ENCODE measurements at regions not wholly inside any gene's neighbourhood (a gene's known extent, or its start where the extent isn't known, plus 50 kb on each side); places are given as distances from the start of the nearest gene placed in this dataset.
"Not testable (repeated sequence)": the region's sequence is repeated elsewhere in the genome, so short reads cannot be mapped to it uniquely, and the experiment has no call there.

DNA sequence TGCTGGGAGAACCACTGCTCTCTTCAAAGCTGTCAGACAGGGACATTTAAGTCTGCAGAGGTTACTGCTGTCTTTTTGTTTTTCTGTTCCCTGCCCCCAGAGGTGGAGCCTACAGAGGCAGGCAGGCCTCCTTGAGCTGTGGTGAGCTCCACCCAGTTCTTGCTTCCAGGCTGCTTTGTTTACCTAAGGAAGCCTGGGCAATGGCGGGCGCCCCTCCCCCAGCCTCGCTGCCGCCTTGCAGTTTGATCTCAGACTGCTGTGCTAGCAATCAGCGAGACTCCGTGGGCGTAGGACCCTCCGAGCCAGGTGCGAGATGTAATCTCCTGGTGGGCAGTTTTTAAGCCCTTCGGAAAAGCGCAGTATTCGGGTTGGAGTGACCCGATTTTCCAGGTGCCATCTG lies 65.8 kb upstream of the KYNU start:
- H3K4me3 Mint-ChIP-seq; intact Hi-C loops (cut with micrococcal nuclease); H3K27me3 Mint-ChIP-seq; H3K4me1 Mint-ChIP-seq; H3K36me3 ChIP-seq (ENCODE audit: insufficient read depth, low read length); H3K9me3 ChIP-seq (ENCODE audit: control insufficient read depth in 1 of 2, low read length in 2 of 2); H3K27ac Mint-ChIP-seq; POLR2A ChIA-PET (ENCODE audit: partially characterized antibody); H3K4me3 ChIP-seq (ENCODE audit: low read length in 2 of 2); H3K36me3 Mint-ChIP-seq; CTCF ChIA-PET (ENCODE audit: partially characterized antibody); H3K27ac ChIP-seq (ENCODE audit: low read depth, low read length); H3K4me1 ChIP-seq (ENCODE audit: insufficient read depth, low read length); H3K27me3 ChIP-seq (ENCODE audit: insufficient read depth, low read length); DNase-seq: not testable (repeated sequence)
- peaks cover 0 to 17% (median 4%) of the 10 kb centered on the region in 8 donors for H3K9me3 Mint-ChIP-seq

DNA sequence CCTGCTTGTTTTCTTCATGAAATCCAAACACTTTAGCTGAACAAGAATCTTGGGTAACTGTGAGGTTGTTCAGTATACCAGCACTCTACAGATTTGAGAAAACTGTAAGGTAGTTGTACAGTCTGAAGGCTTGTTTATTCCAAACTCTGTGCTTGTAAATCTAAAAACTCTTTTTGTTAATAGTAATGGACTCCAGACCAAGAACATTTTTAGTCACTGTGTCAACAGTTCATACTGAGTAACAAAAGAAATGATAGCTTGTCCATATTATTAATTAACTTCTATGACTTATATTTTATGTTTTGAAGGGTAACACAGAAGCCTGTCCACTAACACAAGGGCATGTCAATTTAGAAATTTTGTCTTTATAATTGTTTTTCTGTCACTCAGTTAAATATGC lies 72.2 kb upstream of the KYNU start:
- intact Hi-C loops (cut with micrococcal nuclease): no loop called here

DNA sequence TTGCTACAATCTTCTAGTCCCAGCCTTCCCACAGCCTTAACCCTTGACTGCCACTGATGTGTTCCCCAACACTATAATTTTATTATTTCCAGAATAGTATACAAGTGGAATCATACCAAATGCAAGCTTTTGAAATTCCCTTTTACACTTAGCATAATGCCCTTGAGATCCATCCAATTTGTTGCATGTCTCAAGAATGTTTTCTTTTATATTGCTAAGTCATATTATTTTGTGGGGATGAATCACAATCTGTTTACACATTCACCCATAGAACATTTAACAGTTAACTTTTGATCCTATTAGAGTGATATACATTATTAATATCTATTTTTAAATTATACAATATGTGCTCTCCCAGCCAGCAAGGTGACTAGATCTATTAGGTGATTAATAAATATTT lies 74.3 kb upstream of the KYNU start:
- Histone ChIP-seq H3K36me3 (ENCODE audit: insufficient read depth, low read length) (no peaks in the 10 kb centered on the region), H3K4me1 (ENCODE audit: insufficient read depth, low read length) (no peaks in the 10 kb centered on the region), H3K9me3 (ENCODE audit: control insufficient read depth in 1 of 2, low read length in 2 of 2) (no peaks in the 10 kb centered on the region), H3K4me3 (ENCODE audit: low read length in 2 of 2) (no peak overlapping the region), H3K27me3 (ENCODE audit: insufficient read depth, low read length) (no peaks in the 10 kb centered on the region), H3K27ac (ENCODE audit: low read depth, low read length) (no peak overlapping the region)
- ChIA-PET CTCF (ENCODE audit: partially characterized antibody) (no interaction called here), POLR2A (ENCODE audit: partially characterized antibody) (no interaction called here)
- Mint-ChIP-seq H3K9me3 (peaks cover 0 to 3% (median 0%) of the 10 kb centered on the region in 8 donors), H3K27me3 (no peaks in the 10 kb centered on the region), H3K36me3 (no peaks in the 10 kb centered on the region), H3K4me3 (no peak overlapping the region), H3K27ac (no peak overlapping the region), H3K4me1 (no peaks in the 10 kb centered on the region)
- DNase-seq: no peak
- intact Hi-C loops (cut with micrococcal nuclease): no loop called here

More for the DNA sequence above, 72.2 kb upstream of the KYNU start:
- Histone ChIP-seq H3K4me1 (ENCODE audit: insufficient read depth, low read length) (no peaks in the 10 kb centered on the region), H3K27ac (ENCODE audit: low read depth, low read length) (no peak overlapping the region), H3K36me3 (ENCODE audit: insufficient read depth, low read length) (no peaks in the 10 kb centered on the region), H3K4me3 (ENCODE audit: low read length in 2 of 2) (no peak overlapping the region), H3K27me3 (ENCODE audit: insufficient read depth, low read length) (no peaks in the 10 kb centered on the region), H3K9me3 (ENCODE audit: control insufficient read depth in 1 of 2, low read length in 2 of 2) (no peaks in the 10 kb centered on the region)
- ChIA-PET CTCF (ENCODE audit: partially characterized antibody) (no interaction called here), POLR2A (ENCODE audit: partially characterized antibody) (no interaction called here)
- Mint-ChIP-seq H3K27ac (no peak overlapping the region), H3K4me1 (no peaks in the 10 kb centered on the region), H3K9me3 (peaks cover 0 to 3% (median 0%) of the 10 kb centered on the region in 8 donors), H3K36me3 (no peaks in the 10 kb centered on the region), H3K4me3 (no peak overlapping the region), H3K27me3 (no peaks in the 10 kb centered on the region)
- no peak for DNase-seq

DNA sequence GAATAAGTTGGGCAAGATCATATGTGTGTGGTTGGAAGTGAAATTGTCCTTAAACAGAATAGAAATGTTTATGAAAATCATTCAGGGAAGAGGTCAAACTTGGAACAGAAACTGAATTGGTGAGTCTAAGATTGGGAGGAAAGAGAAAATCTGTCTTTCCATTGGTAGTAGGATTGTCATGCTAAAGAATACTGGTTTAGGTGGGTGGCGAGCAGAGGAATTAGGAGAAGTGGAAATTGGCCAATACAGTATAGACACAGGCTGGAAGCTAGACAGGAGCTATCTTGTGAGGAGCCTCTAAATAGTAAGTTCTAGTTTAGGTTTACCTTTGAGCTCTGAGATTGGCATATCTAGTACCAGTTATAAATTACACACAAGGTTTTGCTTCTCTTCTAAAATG lies 80.9 kb upstream of the KYNU start:
- Mint-ChIP-seq H3K36me3 (no peaks in the 10 kb centered on the region), H3K27ac (no peak overlapping the region), H3K4me1 (no peaks in the 10 kb centered on the region), H3K27me3 (no peaks in the 10 kb centered on the region), H3K4me3 (no peak overlapping the region), H3K9me3 (peaks cover 0 to 5% (median 0%) of the 10 kb centered on the region in 8 donors)
- Histone ChIP-seq H3K36me3 (ENCODE audit: insufficient read depth, low read length) (no peaks in the 10 kb centered on the region), H3K4me3 (ENCODE audit: low read length in 2 of 2) (no peak overlapping the region), H3K9me3 (ENCODE audit: control insufficient read depth in 1 of 2, low read length in 2 of 2) (no peaks in the 10 kb centered on the region), H3K27ac (ENCODE audit: low read depth, low read length) (no peak overlapping the region), H3K27me3 (ENCODE audit: insufficient read depth, low read length) (no peaks in the 10 kb centered on the region), H3K4me1 (ENCODE audit: insufficient read depth, low read length) (no peaks in the 10 kb centered on the region)
- ChIA-PET POLR2A (ENCODE audit: partially characterized antibody) (no interaction called here), CTCF (ENCODE audit: partially characterized antibody) (no interaction called here)
- intact Hi-C loops (cut with micrococcal nuclease): no loop called here
- no peak for DNase-seq

DNA sequence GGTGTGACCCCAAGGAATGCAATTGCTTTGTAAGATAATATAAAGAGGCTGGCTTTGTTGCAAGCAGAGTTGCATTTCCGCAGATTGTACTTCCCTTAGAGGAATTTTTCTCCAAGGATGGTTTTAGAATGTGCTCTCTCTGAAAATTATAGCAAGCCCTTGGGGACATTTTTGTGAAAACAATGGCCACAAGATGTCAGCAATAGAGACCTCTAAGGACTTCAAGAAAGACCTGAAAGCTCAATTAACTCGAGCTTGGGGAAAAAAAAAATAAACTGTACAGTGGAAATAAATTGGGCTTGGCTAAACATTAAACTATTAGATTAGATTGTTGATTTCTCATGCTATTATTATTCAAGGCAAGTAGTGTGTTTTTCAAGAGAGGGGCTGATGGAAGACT lies 81.3 kb upstream of the KYNU start:
- Histone ChIP-seq H3K27ac (ENCODE audit: low read depth, low read length) (no peak overlapping the region), H3K9me3 (ENCODE audit: control insufficient read depth in 1 of 2, low read length in 2 of 2) (no peaks in the 10 kb centered on the region), H3K36me3 (ENCODE audit: insufficient read depth, low read length) (no peaks in the 10 kb centered on the region), H3K4me1 (ENCODE audit: insufficient read depth, low read length) (no peaks in the 10 kb centered on the region), H3K27me3 (ENCODE audit: insufficient read depth, low read length) (no peaks in the 10 kb centered on the region), H3K4me3 (ENCODE audit: low read length in 2 of 2) (no peak overlapping the region)
- CTCF ChIA-PET (ENCODE audit: partially characterized antibody): no interaction called here
- POLR2A ChIA-PET (ENCODE audit: partially characterized antibody): no interaction called here
- H3K9me3 Mint-ChIP-seq: peaks cover 0 to 5% (median 0%) of the 10 kb centered on the region in 8 donors
- H3K4me1 Mint-ChIP-seq: no peaks in the 10 kb centered on the region
- intact Hi-C loops (cut with micrococcal nuclease): no loop called here
- no peak overlapping the region for H3K4me3 Mint-ChIP-seq
- no peaks in the 10 kb centered on the region for H3K36me3 Mint-ChIP-seq
- H3K27me3 Mint-ChIP-seq: no peaks in the 10 kb centered on the region
- no peak overlapping the region for H3K27ac Mint-ChIP-seq
- DNase-seq: no peak

DNA sequence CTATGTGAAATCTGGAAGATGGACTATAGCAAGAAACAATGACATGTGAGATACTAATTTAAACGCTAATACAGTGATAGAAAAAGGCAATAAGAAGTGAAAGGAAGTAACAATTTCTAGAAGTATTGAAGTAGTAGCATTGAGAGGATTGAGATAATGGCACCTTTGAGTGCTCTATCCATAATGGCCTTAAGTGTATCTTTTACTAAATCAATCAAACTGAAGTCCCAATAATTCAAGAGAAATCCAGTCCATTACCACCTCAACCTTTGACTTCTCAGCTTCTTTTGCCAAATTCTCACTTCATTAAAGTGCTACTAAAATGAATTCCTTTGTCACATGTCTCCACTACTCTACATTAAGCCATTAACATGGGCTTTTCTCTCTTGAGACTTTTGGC lies 82.6 kb upstream of the KYNU start:
- H3K27me3 Mint-ChIP-seq: no peaks in the 10 kb centered on the region
- no peak overlapping the region for H3K27ac Mint-ChIP-seq
- no peaks in the 10 kb centered on the region for H3K36me3 Mint-ChIP-seq
- Histone ChIP-seq H3K27me3 (ENCODE audit: insufficient read depth, low read length) (no peaks in the 10 kb centered on the region), H3K4me1 (ENCODE audit: insufficient read depth, low read length) (no peaks in the 10 kb centered on the region), H3K36me3 (ENCODE audit: insufficient read depth, low read length) (no peaks in the 10 kb centered on the region), H3K4me3 (ENCODE audit: low read length in 2 of 2) (no peak overlapping the region), H3K27ac (ENCODE audit: low read depth, low read length) (no peak overlapping the region), H3K9me3 (ENCODE audit: control insufficient read depth in 1 of 2, low read length in 2 of 2) (no peaks in the 10 kb centered on the region)
- no peaks in the 10 kb centered on the region for H3K4me1 Mint-ChIP-seq
- ChIA-PET POLR2A (ENCODE audit: partially characterized antibody) (no interaction called here), CTCF (ENCODE audit: partially characterized antibody) (no interaction called here)
- H3K9me3 Mint-ChIP-seq: peaks cover 0 to 5% (median 3%) of the 10 kb centered on the region in 8 donors
- no peak overlapping the region for H3K4me3 Mint-ChIP-seq
- intact Hi-C loops (cut with micrococcal nuclease): no loop called here
- DNase-seq: no peak

DNA sequence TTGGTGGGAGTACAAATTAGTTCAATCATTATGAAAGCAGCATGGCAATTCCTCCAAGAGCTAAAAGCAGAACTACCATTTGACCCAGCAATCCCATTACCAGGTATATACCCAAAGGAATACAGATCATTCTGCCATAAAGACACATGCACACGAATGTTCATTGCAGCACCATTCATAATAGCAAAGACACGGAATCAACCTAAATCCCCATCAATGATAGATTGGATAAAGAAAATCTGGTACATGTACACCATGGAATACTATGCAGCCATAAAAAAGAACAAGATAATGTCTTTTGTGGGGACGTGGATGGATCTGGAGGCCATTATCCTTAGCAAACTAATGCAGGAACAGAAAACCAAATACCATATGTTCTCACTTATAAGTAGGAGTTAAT lies 85.1 kb upstream of the KYNU start:
- H3K27me3 Mint-ChIP-seq; H3K27ac ChIP-seq (ENCODE audit: low read depth, low read length); H3K27me3 ChIP-seq (ENCODE audit: insufficient read depth, low read length); H3K4me3 ChIP-seq (ENCODE audit: low read length in 2 of 2); H3K4me1 Mint-ChIP-seq; DNase-seq; CTCF ChIA-PET (ENCODE audit: partially characterized antibody); H3K4me1 ChIP-seq (ENCODE audit: insufficient read depth, low read length); H3K36me3 ChIP-seq (ENCODE audit: insufficient read depth, low read length); H3K27ac Mint-ChIP-seq; H3K36me3 Mint-ChIP-seq; H3K9me3 Mint-ChIP-seq; intact Hi-C loops (cut with micrococcal nuclease); POLR2A ChIA-PET (ENCODE audit: partially characterized antibody); H3K9me3 ChIP-seq (ENCODE audit: control insufficient read depth in 1 of 2, low read length in 2 of 2); H3K4me3 Mint-ChIP-seq: not testable (repeated sequence)

DNA sequence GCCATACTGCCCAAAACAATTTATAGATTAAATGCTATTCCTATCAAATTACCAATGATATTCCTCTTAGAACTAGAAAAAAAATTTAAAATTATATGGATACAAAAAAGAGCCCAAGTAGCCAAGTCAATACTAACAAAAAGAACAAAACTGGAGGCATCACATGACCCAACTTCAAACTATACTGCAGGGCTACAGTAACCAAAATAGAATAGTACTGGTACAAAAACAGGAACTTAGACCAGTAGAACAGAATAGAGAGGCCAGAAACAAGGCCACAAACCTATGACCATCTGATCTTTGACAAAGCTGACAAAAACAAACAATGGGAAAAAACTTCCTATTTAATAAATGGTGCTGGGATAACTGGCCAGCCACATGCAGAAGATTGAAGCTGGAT lies 86.1 kb upstream of the KYNU start:
- no peaks in the 10 kb centered on the region for H3K9me3 ChIP-seq (ENCODE audit: control insufficient read depth in 1 of 2, low read length in 2 of 2)
- no peaks in the 10 kb centered on the region for H3K36me3 ChIP-seq (ENCODE audit: insufficient read depth, low read length)
- H3K4me3 Mint-ChIP-seq: no peak overlapping the region
- no peaks in the 10 kb centered on the region for H3K4me1 Mint-ChIP-seq
- H3K27ac Mint-ChIP-seq: no peak overlapping the region
- no peaks in the 10 kb centered on the region for H3K27me3 Mint-ChIP-seq
- peak in 1 of 5 donors; percentile 23 for DNase-seq
- H3K9me3 Mint-ChIP-seq: peaks cover 0 to 8% (median 3%) of the 10 kb centered on the region in 8 donors
- no peaks in the 10 kb centered on the region for H3K27me3 ChIP-seq (ENCODE audit: insufficient read depth, low read length)
- no peak overlapping the region for H3K27ac ChIP-seq (ENCODE audit: low read depth, low read length)
- ChIA-PET POLR2A (ENCODE audit: partially characterized antibody) (no interaction called here), CTCF (ENCODE audit: partially characterized antibody) (no interaction called here)
- no peaks in the 10 kb centered on the region for H3K36me3 Mint-ChIP-seq
- no peak overlapping the region for H3K4me3 ChIP-seq (ENCODE audit: low read length in 2 of 2)
- no peaks in the 10 kb centered on the region for H3K4me1 ChIP-seq (ENCODE audit: insufficient read depth, low read length)
- intact Hi-C loops (cut with micrococcal nuclease): no loop called here

Measured in CD4-positive, alpha-beta memory T cell (primary cell).